ENCODE measurements at regions not wholly inside any gene's neighbourhood (a gene's known extent, or its start where the extent isn't known, plus 50 kb on each side); places are given as distances from the start of the nearest gene placed in this dataset.

DNA sequence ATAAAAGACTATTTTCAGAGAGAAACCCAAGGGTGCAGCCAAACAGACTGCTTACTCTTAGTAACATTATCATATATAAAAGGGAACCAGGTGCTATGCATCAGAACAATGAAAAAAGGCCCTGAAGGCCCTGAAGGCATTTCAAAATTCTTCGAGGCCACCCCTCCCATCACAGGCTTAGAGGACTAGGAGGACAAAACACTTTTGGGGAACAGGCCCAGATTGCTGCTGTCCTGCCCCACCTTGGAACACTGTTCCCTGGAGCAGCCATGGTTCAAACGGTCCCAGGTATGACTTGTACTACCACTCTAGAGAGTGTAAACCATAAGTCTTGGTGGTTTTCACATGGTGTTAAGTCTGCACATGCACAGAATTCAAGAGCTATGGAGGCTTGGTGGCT is 2183.1 kb upstream of the CELF4 start:
- Histone ChIP-seq H3K36me3 (ENCODE audit: insufficient read depth, insufficient read length, low read length) (peaks cover 13% of the 10 kb centered on the region), H3K4me1 (ENCODE audit: insufficient read depth, insufficient read length) (no peaks in the 10 kb centered on the region), H3K27me3 (ENCODE audit: insufficient read depth, insufficient read length) (no peaks in the 10 kb centered on the region), H3K9me3 (ENCODE audit: insufficient read depth, low read length) (peaks cover 17% of the 10 kb centered on the region), H3K4me3 (ENCODE audit: insufficient read length, low read depth) (no peak overlapping the region), H3K9ac (ENCODE audit: insufficient read length, low read depth) (no peak overlapping the region)
- TF ChIP-seq YY1 (IDR thresholded peaks at IDR 0.05; ENCODE audit: insufficient read depth, insufficient read length) (no peak), ZNF274 (IDR thresholded peaks at IDR 0.05; ENCODE audit: low read depth, low read length) (no peak), SUZ12 (IDR thresholded peaks at IDR 0.05; ENCODE audit: extremely low read depth, insufficient read depth, insufficient read length) (no peak)
- no peak for DNase-seq (ENCODE audit: low read depth, low spot score)

DNA sequence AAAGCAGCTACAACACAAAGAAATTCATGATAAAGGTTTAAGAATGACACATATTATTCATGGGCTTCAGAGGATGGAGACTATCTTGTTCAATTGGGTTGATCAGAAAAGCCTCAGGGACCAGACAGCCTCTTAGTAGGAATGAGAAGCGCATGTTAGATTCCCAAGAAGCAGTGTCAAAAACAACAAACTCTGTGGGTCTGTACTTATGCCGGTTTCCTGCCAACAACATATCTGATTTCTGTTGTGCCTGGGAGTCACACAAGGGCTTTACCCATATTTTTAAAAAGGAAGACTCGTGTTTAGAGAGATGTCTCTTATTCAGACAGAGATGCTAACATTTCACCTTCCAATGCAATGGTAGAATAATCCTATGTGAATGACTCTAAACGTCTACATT is 2180.6 kb upstream of the CELF4 start:
- no peak overlapping the region for H3K4me3 ChIP-seq (ENCODE audit: insufficient read length, low read depth)
- H3K27me3 ChIP-seq (ENCODE audit: insufficient read depth, insufficient read length): no peaks in the 10 kb centered on the region
- H3K36me3 ChIP-seq (ENCODE audit: insufficient read depth, insufficient read length, low read length): peaks cover 12% of the 10 kb centered on the region
- no peak overlapping the region for H3K9ac ChIP-seq (ENCODE audit: insufficient read length, low read depth)
- no peaks in the 10 kb centered on the region for H3K4me1 ChIP-seq (ENCODE audit: insufficient read depth, insufficient read length)
- TF ChIP-seq YY1 (IDR thresholded peaks at IDR 0.05; ENCODE audit: insufficient read depth, insufficient read length) (no peak), ZNF274 (IDR thresholded peaks at IDR 0.05; ENCODE audit: low read depth, low read length) (no peak), SUZ12 (IDR thresholded peaks at IDR 0.05; ENCODE audit: extremely low read depth, insufficient read depth, insufficient read length) (no peak)
- no peak for DNase-seq (ENCODE audit: low read depth, low spot score)
- peaks cover 17% of the 10 kb centered on the region for H3K9me3 ChIP-seq (ENCODE audit: insufficient read depth, low read length)

- TF ChIP-seq YY1 (IDR thresholded peaks at IDR 0.05; ENCODE audit: insufficient read depth, insufficient read length) (no peak), SUZ12 (IDR thresholded peaks at IDR 0.05; ENCODE audit: extremely low read depth, insufficient read depth, insufficient read length) (no peak), ZNF274 (IDR thresholded peaks at IDR 0.05; ENCODE audit: low read depth, low read length) (no peak)
- Histone ChIP-seq H3K36me3 (ENCODE audit: insufficient read depth, insufficient read length, low read length) (peaks cover 7% of the 10 kb centered on the region), H3K4me3 (ENCODE audit: insufficient read length, low read depth) (no peak overlapping the region), H3K9me3 (ENCODE audit: insufficient read depth, low read length) (0 out of 2 replicates have a peak, but pooled peaks cover under 1% of the 10 kb centered on the region), H3K27me3 (ENCODE audit: insufficient read depth, insufficient read length) (no peaks in the 10 kb centered on the region), H3K4me1 (ENCODE audit: insufficient read depth, insufficient read length) (no peaks in the 10 kb centered on the region), H3K9ac (ENCODE audit: insufficient read length, low read depth) (no peak overlapping the region)
- DNase-seq (ENCODE audit: low read depth, low spot score): no peak
These were observed 2177.9 kb upstream of the CELF4 start for GRCh38 chr18:39743463-39743862.

- no peak for TF ChIP-seq ZNF274 (IDR thresholded peaks at IDR 0.05; ENCODE audit: low read depth, low read length)
- TF ChIP-seq YY1 (IDR thresholded peaks at IDR 0.05; ENCODE audit: insufficient read depth, insufficient read length): no peak
- no peak for TF ChIP-seq SUZ12 (IDR thresholded peaks at IDR 0.05; ENCODE audit: extremely low read depth, insufficient read depth, insufficient read length)
- Histone ChIP-seq H3K9me3 (ENCODE audit: insufficient read depth, low read length) (no peaks in the 10 kb centered on the region), H3K4me1 (ENCODE audit: insufficient read depth, insufficient read length) (no peaks in the 10 kb centered on the region), H3K27me3 (ENCODE audit: insufficient read depth, insufficient read length) (no peaks in the 10 kb centered on the region), H3K36me3 (ENCODE audit: insufficient read depth, insufficient read length, low read length) (peaks cover 5% of the 10 kb centered on the region), H3K4me3 (ENCODE audit: insufficient read length, low read depth) (no peak overlapping the region), H3K9ac (ENCODE audit: insufficient read length, low read depth) (no peak overlapping the region)
- DNase-seq (ENCODE audit: low read depth, low spot score): no peak
These were observed 2176.3 kb upstream of the CELF4 start for GRCh38 chr18:39741755-39742466.

- no peak for DNase-seq (ENCODE audit: low read depth, low spot score)
- H3K9me3 ChIP-seq (ENCODE audit: insufficient read depth, low read length): no peaks in the 10 kb centered on the region
These were observed 2172.3 kb upstream of the CELF4 start for GRCh38 chr18:39737869-39738268.

DNA sequence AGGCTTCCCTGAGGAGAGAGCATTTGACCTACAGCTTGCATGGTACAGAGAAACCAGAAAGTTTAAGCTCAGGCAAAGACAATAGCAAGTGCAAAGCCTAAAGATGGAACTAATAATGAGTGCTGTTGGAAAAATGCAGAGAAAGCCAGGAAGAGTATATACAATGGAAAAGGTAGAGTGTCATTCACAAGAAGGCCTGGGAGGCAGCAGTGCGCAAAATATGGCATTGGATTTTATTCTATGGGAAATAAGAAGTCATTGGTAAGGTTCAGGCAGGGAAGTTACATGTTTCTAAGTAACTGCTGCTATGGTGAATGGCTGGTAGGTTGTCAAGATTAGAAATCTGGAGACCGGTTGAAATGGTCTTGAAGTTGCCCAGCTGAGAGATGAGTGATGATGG is 2167.3 kb upstream of the CELF4 start:
- no peaks in the 10 kb centered on the region for H3K36me3 ChIP-seq (ENCODE audit: insufficient read depth, insufficient read length, low read length)
- H3K27me3 ChIP-seq (ENCODE audit: insufficient read depth, insufficient read length): no peaks in the 10 kb centered on the region
- no peak overlapping the region for H3K9ac ChIP-seq (ENCODE audit: insufficient read length, low read depth)
- no peak for TF ChIP-seq SUZ12 (IDR thresholded peaks at IDR 0.05; ENCODE audit: extremely low read depth, insufficient read depth, insufficient read length)
- TF ChIP-seq YY1 (IDR thresholded peaks at IDR 0.05; ENCODE audit: insufficient read depth, insufficient read length): no peak
- no peak for TF ChIP-seq ZNF274 (IDR thresholded peaks at IDR 0.05; ENCODE audit: low read depth, low read length)
- DNase-seq (ENCODE audit: low read depth, low spot score): no peak
- no peak overlapping the region for H3K4me3 ChIP-seq (ENCODE audit: insufficient read length, low read depth)
- H3K4me1 ChIP-seq (ENCODE audit: insufficient read depth, insufficient read length): no peaks in the 10 kb centered on the region
- no peaks in the 10 kb centered on the region for H3K9me3 ChIP-seq (ENCODE audit: insufficient read depth, low read length)

More at GRCh38 chr18:39737869-39738268, 2172.3 kb upstream of the CELF4 start:
- Histone ChIP-seq H3K36me3 (ENCODE audit: insufficient read depth, insufficient read length, low read length) (peaks cover 5% of the 10 kb centered on the region), H3K4me3 (ENCODE audit: insufficient read length, low read depth) (no peak overlapping the region), H3K27me3 (ENCODE audit: insufficient read depth, insufficient read length) (no peaks in the 10 kb centered on the region), H3K4me1 (ENCODE audit: insufficient read depth, insufficient read length) (no peaks in the 10 kb centered on the region), H3K9ac (ENCODE audit: insufficient read length, low read depth) (no peak overlapping the region)
- no peak for TF ChIP-seq ZNF274 (IDR thresholded peaks at IDR 0.05; ENCODE audit: low read depth, low read length)
- TF ChIP-seq SUZ12 (IDR thresholded peaks at IDR 0.05; ENCODE audit: extremely low read depth, insufficient read depth, insufficient read length): no peak
- TF ChIP-seq YY1 (IDR thresholded peaks at IDR 0.05; ENCODE audit: insufficient read depth, insufficient read length): no peak

GRCh38 chr18:39730606-39731005 is 2165.0 kb upstream of the CELF4 start:
- no peak for DNase-seq (ENCODE audit: low read depth, low spot score)
- H3K27me3 ChIP-seq (ENCODE audit: insufficient read depth, insufficient read length): no peaks in the 10 kb centered on the region
- no peaks in the 10 kb centered on the region for H3K9me3 ChIP-seq (ENCODE audit: insufficient read depth, low read length)
- no peaks in the 10 kb centered on the region for H3K36me3 ChIP-seq (ENCODE audit: insufficient read depth, insufficient read length, low read length)
- H3K9ac ChIP-seq (ENCODE audit: insufficient read length, low read depth): no peak overlapping the region
- no peak overlapping the region for H3K4me3 ChIP-seq (ENCODE audit: insufficient read length, low read depth)
- TF ChIP-seq ZNF274 (IDR thresholded peaks at IDR 0.05; ENCODE audit: low read depth, low read length) (no peak), YY1 (IDR thresholded peaks at IDR 0.05; ENCODE audit: insufficient read depth, insufficient read length) (no peak), SUZ12 (IDR thresholded peaks at IDR 0.05; ENCODE audit: extremely low read depth, insufficient read depth, insufficient read length) (no peak)
- H3K4me1 ChIP-seq (ENCODE audit: insufficient read depth, insufficient read length): no peaks in the 10 kb centered on the region

Measured in NT2/D1 (cell line).